ENCODE measurements at regions not wholly inside any gene's neighbourhood (a gene's known extent, or its start where the extent isn't known, plus 50 kb on each side); places are given as distances from the start of the nearest gene placed in this dataset.

- no peak for TF ChIP-seq EZH2 (IDR thresholded peaks at IDR 0.05; ENCODE audit: borderline replicate concordance, insufficient read depth, low read length, poor library complexity, severe bottlenecking)
- no peak for TF ChIP-seq CTCF (IDR thresholded peaks at IDR 0.05; ENCODE audit: poor library complexity, severe bottlenecking)
- no peak for TF ChIP-seq RAD21 (conservative IDR thresholded peaks at IDR 0.05)
- TF ChIP-seq POLR2AphosphoS5 (IDR thresholded peaks at IDR 0.05), result no peak
Measured at GRCh38 chr2:207324001-207324400, 158.3 kb upstream of the KLF7 start.
